ENCODE measurements at regions not wholly inside any gene's neighbourhood (a gene's known extent, or its start where the extent isn't known, plus 50 kb on each side); places are given as distances from the start of the nearest gene placed in this dataset.

GRCh38 chr11:32003335-32003734 lies 87.5 kb upstream of the RCN1 start:
- no peak for DNase-seq
- POLR2A ChIA-PET: no interaction called here
- Histone ChIP-seq H3K9me3 (ENCODE audit: control extremely low read depth in 1 of 5, control insufficient read depth in 4 of 5, insufficient read depth in 2 of 5, low read depth in 1 of 5, low read length in 4 of 5) (no peaks in the 10 kb centered on the region), H3K4me1 (ENCODE audit: control extremely low read depth in 1 of 4, control insufficient read depth in 4 of 4, insufficient read depth in 4 of 4, low read length in 3 of 4) (no peaks in the 10 kb centered on the region), H3K27ac (ENCODE audit: insufficient read depth in 1 of 2, low read depth in 1 of 2, low read length in 2 of 2, poor library complexity in 1 of 2, severe bottlenecking in 2 of 2) (no peak overlapping the region), H3K36me3 (ENCODE audit: control insufficient read depth in 4 of 4, insufficient read depth in 4 of 4, low read length in 3 of 4) (no peaks in the 10 kb centered on the region), H3K4me3 (ENCODE audit: control insufficient read depth in 1 of 7, extremely low read depth in 1 of 7, insufficient read depth in 4 of 7, low read depth in 2 of 7, low read length in 6 of 7) (no peak overlapping the region), H3K27me3 (replicated peaks in 2 of 5; ENCODE audit: control insufficient read depth in 4 of 5, insufficient read depth in 5 of 5, low read length in 4 of 5) (peaks cover 0 to 12% (median 5%) of the 10 kb centered on the region in 5 experiments)
- WGBS (ENCODE audit: insufficient coverage): 91% methylated on average over 9 of the region's 9 CpGs
- CTCF ChIA-PET: interaction anchor here (1.4 to 1.5 kb wide), 2 partner anchors 10 to 35 kb away, joined by 3 to 4 read pairs; no protein-coding TSS in a partner anchor

- CTCF ChIA-PET: interaction anchor here (1.0 kb wide), 1 partner anchor 14 kb away, joined by 3 read pairs; no protein-coding TSS in a partner anchor
- Histone ChIP-seq H3K9me3 (ENCODE audit: control extremely low read depth in 1 of 5, control insufficient read depth in 4 of 5, insufficient read depth in 2 of 5, low read depth in 1 of 5, low read length in 4 of 5) (no peaks in the 10 kb centered on the region), H3K36me3 (ENCODE audit: control insufficient read depth in 4 of 4, insufficient read depth in 4 of 4, low read length in 3 of 4) (no peaks in the 10 kb centered on the region), H3K27ac (ENCODE audit: insufficient read depth in 1 of 2, low read depth in 1 of 2, low read length in 2 of 2, poor library complexity in 1 of 2, severe bottlenecking in 2 of 2) (no peak overlapping the region), H3K27me3 (replicated peaks in 2 of 5; ENCODE audit: control insufficient read depth in 4 of 5, insufficient read depth in 5 of 5, low read length in 4 of 5) (peaks cover 0 to 12% (median 2%) of the 10 kb centered on the region in 5 experiments), H3K4me3 (ENCODE audit: control insufficient read depth in 1 of 7, extremely low read depth in 1 of 7, insufficient read depth in 4 of 7, low read depth in 2 of 7, low read length in 6 of 7) (no peak overlapping the region), H3K4me1 (ENCODE audit: control extremely low read depth in 1 of 4, control insufficient read depth in 4 of 4, insufficient read depth in 4 of 4, low read length in 3 of 4) (no peaks in the 10 kb centered on the region)
- POLR2A ChIA-PET: no interaction called here
- WGBS (ENCODE audit: insufficient coverage): no CpG with 5 or more reads among the region's 2 CpGs
- no peak for DNase-seq
Observed at GRCh38 chr11:32002311-32002710, 88.6 kb upstream of the RCN1 start.

- H3K4me3 ChIP-seq (ENCODE audit: control insufficient read depth in 1 of 7, extremely low read depth in 1 of 7, insufficient read depth in 4 of 7, low read depth in 2 of 7, low read length in 6 of 7): no peak overlapping the region
- no peak for DNase-seq
- POLR2A ChIA-PET: no interaction called here
- CTCF ChIA-PET: interaction anchor here (0.9 kb wide), 1 partner anchor 9 kb away, joined by 3 read pairs; no protein-coding TSS in a partner anchor
- H3K4me1 ChIP-seq (ENCODE audit: control extremely low read depth in 1 of 4, control insufficient read depth in 4 of 4, insufficient read depth in 4 of 4, low read length in 3 of 4): peaks cover 0 to 5% (median 0%) of the 10 kb centered on the region in 4 experiments
- peaks cover 0 to 11% (median 0%) of the 10 kb centered on the region in 5 experiments for H3K27me3 ChIP-seq (replicated peaks in 2 of 5; ENCODE audit: control insufficient read depth in 4 of 5, insufficient read depth in 5 of 5, low read length in 4 of 5)
- H3K9me3 ChIP-seq (ENCODE audit: control extremely low read depth in 1 of 5, control insufficient read depth in 4 of 5, insufficient read depth in 2 of 5, low read depth in 1 of 5, low read length in 4 of 5): no peaks in the 10 kb centered on the region
- no peaks in the 10 kb centered on the region for H3K36me3 ChIP-seq (ENCODE audit: control insufficient read depth in 4 of 4, insufficient read depth in 4 of 4, low read length in 3 of 4)
- H3K27ac ChIP-seq (ENCODE audit: insufficient read depth in 1 of 2, low read depth in 1 of 2, low read length in 2 of 2, poor library complexity in 1 of 2, severe bottlenecking in 2 of 2): no peak overlapping the region
- whole genome bisulfite sequencing (ENCODE audit: insufficient coverage): 100% methylated on average over 1 of the region's 2 CpGs
Observed at GRCh38 chr11:31997955-31998354, 92.9 kb upstream of the RCN1 start.

- ChIA-PET CTCF (interaction anchor here (1.8 kb wide), 1 partner anchor 8 kb away, joined by 7 read pairs; no protein-coding TSS in a partner anchor), POLR2A (no interaction called here)
- 100% methylated on average over 5 of the region's 7 CpGs for WGBS (ENCODE audit: insufficient coverage)
- Histone ChIP-seq H3K4me3 (ENCODE audit: control insufficient read depth in 1 of 7, extremely low read depth in 1 of 7, insufficient read depth in 4 of 7, low read depth in 2 of 7, low read length in 6 of 7) (no peak overlapping the region), H3K36me3 (ENCODE audit: control insufficient read depth in 4 of 4, insufficient read depth in 4 of 4, low read length in 3 of 4) (no peaks in the 10 kb centered on the region), H3K4me1 (ENCODE audit: control extremely low read depth in 1 of 4, control insufficient read depth in 4 of 4, insufficient read depth in 4 of 4, low read length in 3 of 4) (peaks cover 0 to 5% (median 0%) of the 10 kb centered on the region in 4 experiments), H3K9me3 (ENCODE audit: control extremely low read depth in 1 of 5, control insufficient read depth in 4 of 5, insufficient read depth in 2 of 5, low read depth in 1 of 5, low read length in 4 of 5) (no peaks in the 10 kb centered on the region), H3K27ac (ENCODE audit: insufficient read depth in 1 of 2, low read depth in 1 of 2, low read length in 2 of 2, poor library complexity in 1 of 2, severe bottlenecking in 2 of 2) (no peak overlapping the region), H3K27me3 (replicated peaks in 2 of 5; ENCODE audit: control insufficient read depth in 4 of 5, insufficient read depth in 5 of 5, low read length in 4 of 5) (peaks cover 0 to 2% (median 0%) of the 10 kb centered on the region in 5 experiments)
- DNase-seq: no peak
Observed at GRCh38 chr11:31996159-31996881, 94.6 kb upstream of the RCN1 start.

GRCh38 chr11:31995525-31996094 lies 95.3 kb upstream of the RCN1 start:
- Histone ChIP-seq H3K27ac (ENCODE audit: insufficient read depth in 1 of 2, low read depth in 1 of 2, low read length in 2 of 2, poor library complexity in 1 of 2, severe bottlenecking in 2 of 2) (no peak overlapping the region), H3K4me1 (ENCODE audit: control extremely low read depth in 1 of 4, control insufficient read depth in 4 of 4, insufficient read depth in 4 of 4, low read length in 3 of 4) (peaks cover 0 to 5% (median 0%) of the 10 kb centered on the region in 4 experiments), H3K27me3 (replicated peaks in 2 of 5; ENCODE audit: control insufficient read depth in 4 of 5, insufficient read depth in 5 of 5, low read length in 4 of 5) (peaks cover 0 to under 1% (median 0%) of the 10 kb centered on the region in 5 experiments), H3K4me3 (ENCODE audit: control insufficient read depth in 1 of 7, extremely low read depth in 1 of 7, insufficient read depth in 4 of 7, low read depth in 2 of 7, low read length in 6 of 7) (peak overlapping the region in 1 of 7 experiments; percentile 45), H3K36me3 (ENCODE audit: control insufficient read depth in 4 of 4, insufficient read depth in 4 of 4, low read length in 3 of 4) (no peaks in the 10 kb centered on the region), H3K9me3 (ENCODE audit: control extremely low read depth in 1 of 5, control insufficient read depth in 4 of 5, insufficient read depth in 2 of 5, low read depth in 1 of 5, low read length in 4 of 5) (no peaks in the 10 kb centered on the region)
- 100% methylated on average over 1 of the region's 2 CpGs for WGBS (ENCODE audit: insufficient coverage)
- CTCF ChIA-PET: interaction anchor here (1.8 kb wide), 1 partner anchor 9 kb away, joined by 7 read pairs; no protein-coding TSS in a partner anchor
- DNase-seq: peak; percentile 26 to 69 (median 58)
- POLR2A ChIA-PET: no interaction called here

GRCh38 chr11:31995032-31995431 lies 95.8 kb upstream of the RCN1 start:
- CTCF ChIA-PET: interaction anchor here (1.8 kb wide), 1 partner anchor 10 kb away, joined by 7 read pairs; no protein-coding TSS in a partner anchor
- POLR2A ChIA-PET: no interaction called here
- DNase-seq: no peak
- 97% methylated on average over 5 of the region's 7 CpGs for WGBS (ENCODE audit: insufficient coverage)
- H3K27me3 ChIP-seq (replicated peaks in 2 of 5; ENCODE audit: control insufficient read depth in 4 of 5, insufficient read depth in 5 of 5, low read length in 4 of 5): peaks cover 0 to 6% (median 3%) of the 10 kb centered on the region in 5 experiments
- no peak overlapping the region for H3K27ac ChIP-seq (ENCODE audit: insufficient read depth in 1 of 2, low read depth in 1 of 2, low read length in 2 of 2, poor library complexity in 1 of 2, severe bottlenecking in 2 of 2)
- H3K36me3 ChIP-seq (ENCODE audit: control insufficient read depth in 4 of 4, insufficient read depth in 4 of 4, low read length in 3 of 4): no peaks in the 10 kb centered on the region
- H3K9me3 ChIP-seq (ENCODE audit: control extremely low read depth in 1 of 5, control insufficient read depth in 4 of 5, insufficient read depth in 2 of 5, low read depth in 1 of 5, low read length in 4 of 5): no peaks in the 10 kb centered on the region
- peaks cover 0 to 5% (median 0%) of the 10 kb centered on the region in 4 experiments for H3K4me1 ChIP-seq (ENCODE audit: control extremely low read depth in 1 of 4, control insufficient read depth in 4 of 4, insufficient read depth in 4 of 4, low read length in 3 of 4)
- H3K4me3 ChIP-seq (ENCODE audit: control insufficient read depth in 1 of 7, extremely low read depth in 1 of 7, insufficient read depth in 4 of 7, low read depth in 2 of 7, low read length in 6 of 7): no peak overlapping the region

Measured in common myeloid progenitor, CD34-positive (primary cell).